OCI-LY1 (cell line): ENCODE measurements at regions not wholly inside any gene's neighbourhood (a gene's known extent, or its start where the extent isn't known, plus 50 kb on each side); places are given as distances from the start of the nearest gene placed in this dataset.

ENCODE experiments used
- H2AFZ ChIP-seq: fragments of 200-600 bp; sonication (generic), shearing (Covaris generic); 2 replicates; pipeline ENCODE4 v1.6.0; 2014; ENCODE audit warnings: antibody characterized with exemption, mild to moderate bottlenecking, low read length
- H3F3A ChIP-seq: fragments of 200-600 bp; sonication (generic), shearing (Covaris generic); 2 replicates; pipeline ENCODE4 v1.6.0; 2014; ENCODE audit warnings: mild to moderate bottlenecking, antibody characterized with exemption, low read length, moderate library complexity; ENCODE audit not compliant: insufficient read depth
- H3K27ac ChIP-seq: fragments of 200-600 bp; sonication (generic); 2 replicates; pipeline ENCODE4 v1.5.1; 2014; ENCODE audit warnings: low read length, mixed run types, mild to moderate bottlenecking, low read depth; ENCODE audit not compliant: poor library complexity, severe bottlenecking
- H3K27me3 ChIP-seq: fragments of 200-600 bp; sonication (generic); 2 replicates; pipeline ENCODE4 v1.6.0; 2014; ENCODE audit warnings: antibody characterized with exemption, mild to moderate bottlenecking, low read length, moderate library complexity; ENCODE audit not compliant: insufficient read depth
- H3K36me3 ChIP-seq: fragments of 200-600 bp; sonication (generic); 2 replicates; pipeline ENCODE4 v1.6.1; 2014; ENCODE audit warnings: mild to moderate bottlenecking, antibody characterized with exemption, low read length, moderate library complexity, mixed read lengths; ENCODE audit not compliant: insufficient read depth
- H3K4me1 ChIP-seq: fragments of 200-600 bp; sonication (generic); 2 replicates; pipeline ENCODE4 v1.5.1; 2014; ENCODE audit warnings: mild to moderate bottlenecking, low read length, moderate library complexity; ENCODE audit not compliant: insufficient read depth, severe bottlenecking
- H3K4me2 ChIP-seq: fragments of 200-600 bp; sonication (generic), shearing (Covaris generic); 2 replicates; pipeline ENCODE4 v1.6.1; 2014; ENCODE audit warnings: low read length
- H3K4me3 ChIP-seq: fragments of 200-600 bp; sonication (generic); 2 replicates; pipeline ENCODE4 v1.5.1; 2014; ENCODE audit warnings: low read length, low read depth, mild to moderate bottlenecking, mixed read lengths; ENCODE audit not compliant: poor library complexity, severe bottlenecking
- H3K79me2 ChIP-seq: fragments of 200-600 bp; shearing (Covaris generic); 2 replicates; pipeline ENCODE4 v1.6.1; 2016; ENCODE audit warnings: mixed run types, low read length, mixed read lengths; ENCODE audit not compliant: insufficient read depth
- H3K9ac ChIP-seq: fragments of 200-600 bp; sonication (generic), shearing (Covaris generic); 2 replicates; pipeline ENCODE4 v1.6.1; 2014; ENCODE audit warnings: mild to moderate bottlenecking, low read length, mixed read lengths
- H3K9me2 ChIP-seq: fragments of 200-600 bp; sonication (generic), shearing (Covaris generic); 2 replicates; pipeline ENCODE4 v1.6.1; 2014; ENCODE audit warnings: low read depth, mild to moderate bottlenecking, low read length, mixed read lengths
- H3K9me3 ChIP-seq: fragments of 200-600 bp; shearing (Covaris generic); 2 replicates; pipeline ENCODE4 v1.6.1; 2014; ENCODE audit warnings: low read length, mixed read lengths
- H4K20me1 ChIP-seq: fragments of 200-600 bp; sonication (generic), shearing (Covaris generic); 2 replicates; pipeline ENCODE4 v1.6.0; 2016; ENCODE audit warnings: mild to moderate bottlenecking, low read length; ENCODE audit not compliant: insufficient read depth
- CTCF ChIP-seq: fragments of 200-600 bp; sonication (generic), shearing (Covaris generic); IDR thresholded peaks from 2 replicates; pipeline ENCODE4 v1.5.1; 2017; ENCODE audit warnings: mild to moderate bottlenecking, antibody characterized with exemption, low read length, moderate library complexity, mixed read lengths
- EZH2 ChIP-seq: fragments of 200-600 bp; sonication (generic), shearing (Covaris generic); IDR thresholded peaks from 2 replicates; pipeline ENCODE4 v1.8.0; 2017; ENCODE audit warnings: borderline replicate concordance, mixed run types, mild to moderate bottlenecking, antibody characterized with exemption, low read length, moderate library complexity, mixed read lengths

GRCh38 chr5:89826938-89827337 is 582.6 kb downstream of the CETN3 start:
- Histone ChIP-seq H4K20me1 (no peaks in the 10 kb centered on the region), H3K79me2 (no peaks in the 10 kb centered on the region), H3K4me2 (peak overlapping the region; percentile 41), H3K27ac (no peak overlapping the region), H2AFZ (peak overlapping the region; percentile 93), H3K9me3 (no peaks in the 10 kb centered on the region), H3K27me3 (no peaks in the 10 kb centered on the region), H3K4me1 (peaks cover 15% of the 10 kb centered on the region), H3K9ac (no peak overlapping the region), H3K36me3 (no peaks in the 10 kb centered on the region), H3K4me3 (no peak overlapping the region), H3K9me2 (no peaks in the 10 kb centered on the region), H3F3A (no peaks in the 10 kb centered on the region)
- TF ChIP-seq EZH2 (no peak), CTCF (no peak)

- H3K4me3 ChIP-seq, result no peak overlapping the region
- no peaks in the 10 kb centered on the region for H3K79me2 ChIP-seq
- H3K36me3 ChIP-seq, result no peaks in the 10 kb centered on the region
- no peak overlapping the region for H3K4me2 ChIP-seq
- H3K27me3 ChIP-seq, result no peaks in the 10 kb centered on the region
- no peak overlapping the region for H2AFZ ChIP-seq
- no peaks in the 10 kb centered on the region for H3F3A ChIP-seq
- TF ChIP-seq CTCF (no peak), EZH2 (no peak)
- no peak overlapping the region for H3K9ac ChIP-seq
- no peaks in the 10 kb centered on the region for H3K9me2 ChIP-seq
- H3K4me1 ChIP-seq, result peaks cover 15% of the 10 kb centered on the region
- H3K9me3 ChIP-seq, result no peaks in the 10 kb centered on the region
- H3K27ac ChIP-seq, result no peak overlapping the region
- no peaks in the 10 kb centered on the region for H4K20me1 ChIP-seq
Observed at GRCh38 chr5:89823046-89823445, 586.5 kb downstream of the CETN3 start.

- Histone ChIP-seq H3K4me3 (no peak overlapping the region), H3K27ac (no peak overlapping the region), H3K9me2 (no peaks in the 10 kb centered on the region), H3K79me2 (no peaks in the 10 kb centered on the region), H2AFZ (no peak overlapping the region), H3K4me1 (no peaks in the 10 kb centered on the region), H3K9me3 (no peaks in the 10 kb centered on the region), H3K27me3 (no peaks in the 10 kb centered on the region), H4K20me1 (no peaks in the 10 kb centered on the region), H3F3A (no peaks in the 10 kb centered on the region), H3K36me3 (no peaks in the 10 kb centered on the region), H3K4me2 (no peak overlapping the region), H3K9ac (no peak overlapping the region)
- TF ChIP-seq EZH2 (no peak), CTCF (no peak)
Observed at GRCh38 chr5:89817841-89818240, 591.7 kb downstream of the CETN3 start.
